ENCODE measurements at regions not wholly inside any gene's neighbourhood (a gene's known extent, or its start where the extent isn't known, plus 50 kb on each side); places are given as distances from the start of the nearest gene placed in this dataset.

GRCh38 chr22:49642331-49642730 is 185.3 kb downstream of the BRD1 start:
- Histone ChIP-seq H3K79me2 (ENCODE audit: insufficient read depth, low read length) (peaks cover 96% of the 10 kb centered on the region; the same call in 1 of the 2 replicates), H2AFZ (ENCODE audit: low read length) (no peak overlapping the region), H3K9me2 (replicated peaks; ENCODE audit: low read depth, low read length) (no peaks in the 10 kb centered on the region), H3K9me3 (ENCODE audit: insufficient read depth, low read depth, low read length) (no peaks in the 10 kb centered on the region), H3K4me2 (ENCODE audit: low read depth, low read length, poor library complexity, severe bottlenecking) (no peak overlapping the region), H3K36me3 (ENCODE audit: insufficient read depth, low read length) (peaks cover 5% of the 10 kb centered on the region; the same call in 1 of the 2 replicates), H3K4me3 (ENCODE audit: low read length, poor library complexity, severe bottlenecking) (no peak overlapping the region), H3K4me1 (ENCODE audit: insufficient read depth, low read length, poor library complexity, severe bottlenecking) (no peaks in the 10 kb centered on the region), H4K20me1 (ENCODE audit: insufficient read depth, low read length, poor library complexity, severe bottlenecking) (peaks cover 27% of the 10 kb centered on the region), H3K9ac (ENCODE audit: low read depth, low read length, poor library complexity, severe bottlenecking) (no peak overlapping the region), H3F3A (ENCODE audit: low read depth) (no peaks in the 10 kb centered on the region), H3K27me3 (ENCODE audit: insufficient read depth, low read length, poor library complexity, severe bottlenecking) (no peaks in the 10 kb centered on the region)
- TF ChIP-seq CTCF (conservative IDR thresholded peaks at IDR 0.05; ENCODE audit: low read length) (no peak), EZH2phosphoT487 (IDR thresholded peaks at IDR 0.05; ENCODE audit: borderline replicate concordance) (no peak)

GRCh38 chr22:49641770-49642313 is 185.8 kb downstream of the BRD1 start:
- Histone ChIP-seq H3K9ac (ENCODE audit: low read depth, low read length, poor library complexity, severe bottlenecking) (no peak overlapping the region), H3K9me3 (ENCODE audit: insufficient read depth, low read depth, low read length) (no peaks in the 10 kb centered on the region), H3K36me3 (ENCODE audit: insufficient read depth, low read length) (peaks cover 5% of the 10 kb centered on the region; the same call in 1 of the 2 replicates), H3F3A (ENCODE audit: low read depth) (no peaks in the 10 kb centered on the region), H2AFZ (ENCODE audit: low read length) (no peak overlapping the region), H3K27me3 (ENCODE audit: insufficient read depth, low read length, poor library complexity, severe bottlenecking) (no peaks in the 10 kb centered on the region), H3K4me2 (ENCODE audit: low read depth, low read length, poor library complexity, severe bottlenecking) (no peak overlapping the region), H3K4me1 (ENCODE audit: insufficient read depth, low read length, poor library complexity, severe bottlenecking) (no peaks in the 10 kb centered on the region), H4K20me1 (ENCODE audit: insufficient read depth, low read length, poor library complexity, severe bottlenecking) (peaks cover 24% of the 10 kb centered on the region), H3K4me3 (ENCODE audit: low read length, poor library complexity, severe bottlenecking) (no peak overlapping the region), H3K9me2 (replicated peaks; ENCODE audit: low read depth, low read length) (no peaks in the 10 kb centered on the region), H3K79me2 (ENCODE audit: insufficient read depth, low read length) (peaks cover 96% of the 10 kb centered on the region; the same call in 1 of the 2 replicates)
- no peak for TF ChIP-seq EZH2phosphoT487 (IDR thresholded peaks at IDR 0.05; ENCODE audit: borderline replicate concordance)

- H3K27me3 ChIP-seq (ENCODE audit: insufficient read depth, low read length, poor library complexity, severe bottlenecking): no peaks in the 10 kb centered on the region
- peaks cover 28% of the 10 kb centered on the region for H4K20me1 ChIP-seq (ENCODE audit: insufficient read depth, low read length, poor library complexity, severe bottlenecking)
- H2AFZ ChIP-seq (ENCODE audit: low read length): no peak overlapping the region
- H3K9ac ChIP-seq (ENCODE audit: low read depth, low read length, poor library complexity, severe bottlenecking): no peak overlapping the region
- no peak overlapping the region for H3K4me2 ChIP-seq (ENCODE audit: low read depth, low read length, poor library complexity, severe bottlenecking)
- H3K4me3 ChIP-seq (ENCODE audit: low read length, poor library complexity, severe bottlenecking): no peak overlapping the region
- H3K9me3 ChIP-seq (ENCODE audit: insufficient read depth, low read depth, low read length): no peaks in the 10 kb centered on the region
- no peaks in the 10 kb centered on the region for H3K4me1 ChIP-seq (ENCODE audit: insufficient read depth, low read length, poor library complexity, severe bottlenecking)
- peaks cover 5% of the 10 kb centered on the region; the same call in 1 of the 2 replicates for H3K36me3 ChIP-seq (ENCODE audit: insufficient read depth, low read length)
- H3K79me2 ChIP-seq (ENCODE audit: insufficient read depth, low read length): peaks cover 95% of the 10 kb centered on the region; the same call in 1 of the 2 replicates
- no peak for TF ChIP-seq EZH2phosphoT487 (IDR thresholded peaks at IDR 0.05; ENCODE audit: borderline replicate concordance)
- TF ChIP-seq CTCF (conservative IDR thresholded peaks at IDR 0.05; ENCODE audit: low read length): no peak
- H3K9me2 ChIP-seq (replicated peaks; ENCODE audit: low read depth, low read length): no peaks in the 10 kb centered on the region
- no peaks in the 10 kb centered on the region for H3F3A ChIP-seq (ENCODE audit: low read depth)
Measured at GRCh38 chr22:49640366-49641095, 187.1 kb downstream of the BRD1 start.
